ENCODE measurements at regions not wholly inside any gene's neighbourhood (a gene's known extent, or its start where the extent isn't known, plus 50 kb on each side); places are given as distances from the start of the nearest gene placed in this dataset.

DNA sequence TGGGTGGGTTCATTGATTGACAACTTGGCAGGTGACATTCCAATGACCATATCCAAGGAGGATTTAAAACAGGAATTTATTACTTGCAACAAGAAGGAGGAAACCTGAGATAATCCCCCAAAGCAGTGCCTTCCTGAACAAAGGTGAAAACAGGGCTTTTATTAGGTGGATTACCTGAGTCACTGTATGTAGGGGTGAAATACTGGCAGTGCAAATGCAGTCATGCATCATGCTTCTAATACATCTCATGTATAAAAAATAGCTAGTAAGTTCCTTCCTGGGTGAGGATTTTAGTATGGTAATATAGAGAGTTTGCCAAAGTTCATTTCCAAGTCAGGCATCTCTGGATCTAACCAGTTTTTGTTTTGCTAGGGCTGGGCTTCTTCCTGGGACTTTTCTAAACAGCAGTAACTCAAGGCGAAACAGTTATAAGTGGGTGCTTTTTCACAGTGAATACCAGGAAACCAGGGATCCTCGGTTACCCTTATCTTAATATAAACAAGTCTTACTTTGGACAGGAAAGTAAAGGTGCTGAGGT lies 583.4 kb upstream of the LRRTM1 start:
- Mint-ChIP-seq H3K4me3 (no peak overlapping the region), H3K27me3 (no peaks in the 10 kb centered on the region), H3K4me1 (no peaks in the 10 kb centered on the region), H3K9me3 (ENCODE audit: low read depth) (peaks cover 14% of the 10 kb centered on the region), H3K27ac (no peak overlapping the region), H3K36me3 (ENCODE audit: low read depth) (no peaks in the 10 kb centered on the region)
- POLR2A ChIA-PET = interaction anchor here (0.5 kb wide), 1 partner anchor 774 kb away, joined by 3 read pairs; no protein-coding TSS in a partner anchor
- CTCF ChIA-PET = no interaction called here
- no peak for ATAC-seq
- no peak for DNase-seq
- intact Hi-C loops (cut with DNase I, micrococcal nuclease) = no loop called here

DNA sequence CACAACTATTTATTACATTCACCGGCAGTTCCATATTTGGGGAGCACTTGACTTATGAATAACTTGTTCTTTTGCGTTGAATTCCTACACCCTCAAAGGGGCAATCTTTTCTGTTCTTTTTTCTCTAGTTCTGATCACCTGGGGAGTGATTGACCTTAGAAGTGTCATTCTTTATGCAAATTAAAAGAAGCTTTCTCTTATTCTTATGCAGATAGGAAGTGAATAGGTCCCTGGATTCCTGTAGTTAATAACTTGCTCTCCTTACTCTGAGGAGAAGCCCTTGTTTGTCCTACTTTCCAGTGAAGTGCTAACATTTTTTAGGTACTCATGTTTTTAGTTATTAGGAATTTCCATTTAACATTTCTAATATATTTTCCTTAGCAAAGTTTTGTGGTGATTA lies 569.8 kb upstream of the LRRTM1 start:
- ATAC-seq (no peak), DNase-seq (no peak)
- intact Hi-C loops (cut with DNase I, micrococcal nuclease) = no loop called here
- peaks cover 24% of the 10 kb centered on the region for H3K9me3 Mint-ChIP-seq (ENCODE audit: low read depth)
- H3K27me3 Mint-ChIP-seq = no peaks in the 10 kb centered on the region
- CTCF ChIA-PET = no interaction called here
- no peaks in the 10 kb centered on the region for H3K36me3 Mint-ChIP-seq (ENCODE audit: low read depth)
- H3K27ac Mint-ChIP-seq = no peak overlapping the region
- no peaks in the 10 kb centered on the region for H3K4me1 Mint-ChIP-seq
- H3K4me3 Mint-ChIP-seq = no peak overlapping the region
- POLR2A ChIA-PET = no interaction called here

DNA sequence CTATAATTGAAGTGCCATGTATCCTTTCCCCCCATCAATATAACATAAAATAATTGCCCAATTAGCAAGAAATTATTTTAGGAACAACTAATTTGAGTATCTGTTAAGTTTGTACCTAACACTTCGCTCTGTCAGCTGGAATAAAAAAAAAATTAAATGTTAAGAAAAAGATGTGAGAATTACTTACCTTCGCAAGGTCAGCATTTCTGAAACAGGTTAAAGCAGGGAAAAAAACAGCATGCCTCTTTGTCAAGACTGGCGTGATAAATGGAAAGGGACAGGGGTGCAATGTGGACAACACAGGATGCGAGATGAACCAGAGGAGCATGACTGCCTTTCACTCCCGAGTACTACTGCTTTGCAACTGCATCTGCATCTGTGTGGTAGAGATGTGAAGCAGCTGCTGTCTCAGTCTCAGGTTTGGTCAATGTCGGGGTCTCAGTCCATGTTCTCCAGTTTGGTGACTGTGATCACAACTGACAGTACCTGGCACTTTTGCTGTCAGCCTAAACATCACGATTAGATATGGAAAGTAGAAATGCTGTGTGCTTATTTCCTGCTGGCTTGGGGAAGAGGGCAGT lies 565.4 kb upstream of the LRRTM1 start:
- ChIA-PET POLR2A (no interaction called here), CTCF (no interaction called here)
- no peaks in the 10 kb centered on the region for H3K27me3 Mint-ChIP-seq
- intact Hi-C loops (cut with DNase I, micrococcal nuclease) = no loop called here
- no peak for DNase-seq
- no peak for ATAC-seq
- H3K4me3 Mint-ChIP-seq = no peak overlapping the region
- H3K36me3 Mint-ChIP-seq (ENCODE audit: low read depth) = no peaks in the 10 kb centered on the region
- peaks cover 17% of the 10 kb centered on the region for H3K9me3 Mint-ChIP-seq (ENCODE audit: low read depth)
- H3K27ac Mint-ChIP-seq = no peak overlapping the region
- H3K4me1 Mint-ChIP-seq = no peaks in the 10 kb centered on the region

DNA sequence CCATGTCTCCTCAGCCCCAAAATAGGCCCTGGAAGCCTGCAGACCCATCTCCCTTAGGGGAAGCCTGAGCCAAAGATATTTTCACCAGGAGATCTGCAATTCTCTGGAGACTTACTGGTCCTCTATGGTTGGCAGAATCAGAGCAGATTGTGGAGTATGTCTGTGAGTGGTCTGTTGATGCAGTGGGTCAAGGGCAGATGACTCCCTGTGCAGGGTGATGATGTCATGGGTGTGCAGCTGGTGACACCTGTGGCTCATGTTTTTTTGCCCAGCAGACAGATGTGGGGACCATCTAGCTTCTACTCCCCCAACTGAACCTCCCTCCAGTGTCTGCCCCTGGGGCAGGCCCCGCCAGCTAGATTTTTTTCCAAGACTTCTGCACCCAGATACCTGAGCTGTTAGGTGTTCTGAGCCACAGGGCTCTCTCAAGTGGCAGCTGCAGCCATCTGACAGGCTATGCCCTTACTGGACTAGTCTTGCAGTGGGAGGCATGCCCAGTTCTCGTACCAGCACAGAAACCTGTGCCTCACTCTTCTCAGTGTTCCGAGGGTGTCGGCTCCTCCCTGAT lies 558.7 kb upstream of the LRRTM1 start:
- CTCF ChIA-PET = no interaction called here
- intact Hi-C loops (cut with DNase I, micrococcal nuclease) = no loop called here
- Mint-ChIP-seq H3K36me3 (ENCODE audit: low read depth) (no peaks in the 10 kb centered on the region), H3K27ac (no peak overlapping the region), H3K4me3 (no peak overlapping the region), H3K4me1 (no peaks in the 10 kb centered on the region), H3K27me3 (no peaks in the 10 kb centered on the region), H3K9me3 (ENCODE audit: low read depth) (peaks cover 4% of the 10 kb centered on the region)
- POLR2A ChIA-PET = no interaction called here
- DNase-seq (no peak), ATAC-seq (no peak)

DNA sequence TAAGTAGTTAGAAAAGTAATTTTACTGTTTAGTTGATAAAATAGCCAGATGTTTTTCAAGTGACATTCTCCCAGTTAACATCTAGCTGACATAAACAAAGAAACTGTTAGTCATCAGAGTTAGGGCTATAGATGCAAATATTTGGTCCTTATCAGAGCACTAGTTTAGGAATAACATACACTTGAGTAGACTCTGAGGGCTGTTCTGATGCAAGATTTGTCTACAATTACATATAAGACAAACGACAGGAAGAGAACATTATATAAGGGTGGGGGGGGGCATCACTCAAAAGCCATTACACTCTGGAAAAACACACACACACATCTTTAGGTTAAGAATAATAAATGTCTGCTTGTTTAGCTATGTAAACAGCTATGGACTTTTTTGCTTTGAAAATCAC lies 554.4 kb upstream of the LRRTM1 start:
- no peak overlapping the region for H3K27ac Mint-ChIP-seq
- no peaks in the 10 kb centered on the region for H3K4me1 Mint-ChIP-seq
- ChIA-PET CTCF (no interaction called here), POLR2A (no interaction called here)
- peaks cover 7% of the 10 kb centered on the region for H3K9me3 Mint-ChIP-seq (ENCODE audit: low read depth)
- no peaks in the 10 kb centered on the region for H3K27me3 Mint-ChIP-seq
- intact Hi-C loops (cut with DNase I, micrococcal nuclease) = no loop called here
- DNase-seq (no peak), ATAC-seq (no peak)
- H3K36me3 Mint-ChIP-seq (ENCODE audit: low read depth) = no peaks in the 10 kb centered on the region
- no peak overlapping the region for H3K4me3 Mint-ChIP-seq

DNA sequence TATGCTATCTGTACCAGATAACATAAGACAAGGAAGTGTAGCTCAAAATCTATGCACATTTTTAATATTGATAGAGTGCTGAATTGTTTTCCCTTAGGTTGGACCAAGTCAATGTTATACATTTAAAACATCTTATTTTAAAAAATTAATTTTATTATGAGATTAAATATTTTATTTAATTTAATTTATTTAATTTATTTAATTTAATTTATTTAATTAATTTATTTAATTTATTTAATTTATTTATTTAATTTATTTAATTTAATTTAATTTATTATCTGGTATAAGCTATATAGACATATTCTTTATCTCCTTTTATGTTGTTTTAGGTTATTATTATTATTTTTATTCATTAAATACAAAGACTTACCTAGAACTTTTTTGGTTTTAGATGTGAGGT lies 551.7 kb upstream of the LRRTM1 start:
- no peak for ATAC-seq
- Mint-ChIP-seq H3K9me3 (ENCODE audit: low read depth) (peaks cover 20% of the 10 kb centered on the region), H3K4me1 (no peaks in the 10 kb centered on the region), H3K36me3 (ENCODE audit: low read depth) (no peaks in the 10 kb centered on the region), H3K4me3 (no peak overlapping the region), H3K27ac (no peak overlapping the region), H3K27me3 (no peaks in the 10 kb centered on the region)
- intact Hi-C loops (cut with DNase I, micrococcal nuclease) = no loop called here
- ChIA-PET CTCF (interaction anchor here (0.8 kb wide), 1 partner anchor 1734 kb away, joined by 3 read pairs; no protein-coding TSS in a partner anchor), POLR2A (no interaction called here)
- no peak for DNase-seq

DNA sequence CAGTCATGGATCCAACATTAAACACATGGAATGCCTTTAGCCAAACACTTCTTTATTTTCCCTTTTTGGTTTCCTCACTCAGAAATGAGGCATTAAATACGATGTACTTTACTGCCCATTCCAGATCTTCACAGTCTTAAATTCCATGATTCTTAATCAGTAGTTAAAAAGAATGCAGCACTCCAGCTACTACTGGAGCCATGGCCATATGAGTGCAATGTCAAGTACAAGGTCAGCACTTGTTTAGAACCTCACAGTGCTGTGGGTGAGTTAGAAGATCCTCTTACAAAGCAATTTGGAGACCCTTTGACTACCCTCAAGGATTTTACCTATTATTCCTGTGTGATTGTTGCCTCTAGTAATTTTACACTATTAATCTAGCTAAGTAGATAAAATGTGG lies 550.3 kb upstream of the LRRTM1 start:
- H3K4me1 Mint-ChIP-seq = no peaks in the 10 kb centered on the region
- ATAC-seq (no peak), DNase-seq (no peak)
- H3K36me3 Mint-ChIP-seq (ENCODE audit: low read depth) = no peaks in the 10 kb centered on the region
- H3K9me3 Mint-ChIP-seq (ENCODE audit: low read depth) = peaks cover 20% of the 10 kb centered on the region
- ChIA-PET POLR2A (no interaction called here), CTCF (no interaction called here)
- H3K27me3 Mint-ChIP-seq = no peaks in the 10 kb centered on the region
- no peak overlapping the region for H3K27ac Mint-ChIP-seq
- intact Hi-C loops (cut with DNase I, micrococcal nuclease) = no loop called here
- no peak overlapping the region for H3K4me3 Mint-ChIP-seq

DNA sequence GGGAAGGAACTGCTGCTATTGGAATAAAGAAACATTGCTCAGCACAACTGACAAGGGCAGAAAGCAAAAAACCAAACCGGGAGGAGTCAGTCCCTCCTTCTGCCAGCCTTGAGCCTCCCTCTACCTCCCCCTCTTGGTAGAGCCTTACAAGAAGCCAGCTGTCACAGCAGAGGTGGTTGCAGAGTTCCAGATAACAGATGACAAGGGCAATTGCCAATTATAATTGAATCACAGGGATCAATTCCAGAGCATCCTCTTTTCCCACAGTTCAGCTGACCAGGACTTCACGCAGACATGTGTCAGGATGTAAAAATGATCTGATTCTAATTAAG lies 548.2 kb upstream of the LRRTM1 start:
- no peak for ATAC-seq
- Mint-ChIP-seq H3K4me1 (no peaks in the 10 kb centered on the region), H3K27me3 (no peaks in the 10 kb centered on the region), H3K4me3 (no peak overlapping the region), H3K9me3 (ENCODE audit: low read depth) (peaks cover 16% of the 10 kb centered on the region), H3K36me3 (ENCODE audit: low read depth) (no peaks in the 10 kb centered on the region), H3K27ac (no peak overlapping the region)
- intact Hi-C loops (cut with DNase I, micrococcal nuclease) = no loop called here
- ChIA-PET POLR2A (no interaction called here), CTCF (no interaction called here)
- DNase-seq = no peak

DNA sequence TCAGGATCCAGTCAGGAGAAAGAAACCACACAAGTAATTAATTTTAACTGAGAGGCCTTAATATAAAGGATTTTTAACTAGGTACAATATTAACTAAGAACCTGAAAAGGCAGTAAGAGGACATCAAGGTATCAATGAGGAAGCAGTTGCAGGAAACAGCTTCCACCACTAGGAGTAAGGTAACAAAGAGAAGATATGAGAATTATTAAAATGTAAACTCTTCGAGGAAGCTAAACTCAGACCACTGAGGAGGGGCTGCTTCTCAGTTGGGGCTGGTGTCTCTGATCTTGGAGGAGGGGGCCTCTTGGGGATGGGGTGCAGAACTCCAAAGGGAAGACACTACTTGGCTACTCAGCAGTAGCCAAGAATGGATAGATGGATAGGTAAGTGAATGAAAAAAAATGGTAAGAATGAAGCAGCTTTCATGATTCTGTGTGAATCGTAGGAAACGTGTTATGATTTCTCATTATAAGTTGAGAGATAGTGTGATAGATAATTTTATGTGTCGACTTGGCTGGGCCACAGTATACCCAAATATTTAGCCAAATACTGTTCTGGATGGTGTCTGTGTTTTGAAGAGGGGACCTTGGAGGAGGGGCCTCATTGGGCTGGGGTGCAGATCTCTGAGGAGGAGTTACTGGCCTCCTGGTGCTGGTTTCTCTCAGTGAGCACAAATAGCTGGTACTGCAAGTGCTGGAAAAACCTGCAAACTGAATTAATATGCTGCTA lies 547.7 kb upstream of the LRRTM1 start:
- Mint-ChIP-seq H3K9me3 (ENCODE audit: low read depth) (peaks cover 15% of the 10 kb centered on the region), H3K27ac (no peak overlapping the region), H3K27me3 (no peaks in the 10 kb centered on the region), H3K36me3 (ENCODE audit: low read depth) (no peaks in the 10 kb centered on the region), H3K4me3 (no peak overlapping the region), H3K4me1 (no peaks in the 10 kb centered on the region)
- POLR2A ChIA-PET = no interaction called here
- no peak for DNase-seq
- CTCF ChIA-PET = no interaction called here
- no peak for ATAC-seq
- intact Hi-C loops (cut with DNase I, micrococcal nuclease) = no loop called here

DNA sequence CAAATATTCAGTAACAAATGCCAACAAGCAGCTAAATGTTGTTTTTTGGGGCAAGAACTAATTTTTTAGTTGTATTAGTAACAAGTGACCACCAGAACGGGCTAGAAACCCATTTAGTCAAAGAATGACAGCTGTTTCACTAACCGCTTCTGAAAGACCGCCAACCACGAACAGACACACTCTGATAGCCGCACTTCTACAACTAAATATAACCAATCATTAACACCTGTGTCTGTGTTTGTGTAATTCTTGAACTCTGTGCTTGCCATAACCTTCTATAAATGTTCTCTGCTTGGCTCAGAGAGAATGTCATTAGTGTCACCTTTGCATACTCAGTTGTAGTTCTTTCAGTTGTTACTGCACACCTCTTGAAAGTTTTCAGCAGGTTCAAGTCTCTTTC lies 526.3 kb upstream of the LRRTM1 start:
- Mint-ChIP-seq H3K36me3 (ENCODE audit: low read depth) (no peaks in the 10 kb centered on the region), H3K4me1 (no peaks in the 10 kb centered on the region), H3K27me3 (no peaks in the 10 kb centered on the region), H3K27ac (no peak overlapping the region), H3K4me3 (no peak overlapping the region), H3K9me3 (ENCODE audit: low read depth) (peaks cover 5% of the 10 kb centered on the region)
- POLR2A ChIA-PET = no interaction called here
- no peak for DNase-seq
- no peak for ATAC-seq
- CTCF ChIA-PET = no interaction called here
- intact Hi-C loops (cut with DNase I, micrococcal nuclease) = no loop called here

DNA sequence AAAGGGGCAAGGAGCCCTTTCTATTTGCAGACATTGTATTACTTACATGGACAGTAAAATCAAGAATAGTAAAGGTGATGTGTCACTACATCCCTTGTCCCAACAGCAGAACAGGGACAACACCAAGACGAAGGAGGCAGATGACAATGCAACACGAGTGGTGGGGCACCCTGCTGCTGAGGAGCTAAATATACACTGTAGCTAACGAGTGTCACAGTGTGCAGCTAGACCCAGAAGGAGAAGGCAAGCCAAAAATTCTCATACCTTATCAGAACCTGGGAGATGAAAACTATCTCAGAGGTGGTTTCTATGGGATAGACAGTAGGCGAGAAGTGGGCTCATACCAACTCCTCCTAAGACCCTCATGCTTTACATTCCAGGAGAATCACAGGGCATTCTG lies 518.4 kb upstream of the LRRTM1 start:
- ChIA-PET POLR2A (no interaction called here), CTCF (no interaction called here)
- H3K27me3 Mint-ChIP-seq = no peaks in the 10 kb centered on the region
- intact Hi-C loops (cut with DNase I, micrococcal nuclease) = no loop called here
- H3K36me3 Mint-ChIP-seq (ENCODE audit: low read depth) = no peaks in the 10 kb centered on the region
- peaks cover 22% of the 10 kb centered on the region for H3K9me3 Mint-ChIP-seq (ENCODE audit: low read depth)
- no peak for DNase-seq
- H3K4me1 Mint-ChIP-seq = no peaks in the 10 kb centered on the region
- no peak for ATAC-seq
- H3K27ac Mint-ChIP-seq = no peak overlapping the region
- H3K4me3 Mint-ChIP-seq = no peak overlapping the region

DNA sequence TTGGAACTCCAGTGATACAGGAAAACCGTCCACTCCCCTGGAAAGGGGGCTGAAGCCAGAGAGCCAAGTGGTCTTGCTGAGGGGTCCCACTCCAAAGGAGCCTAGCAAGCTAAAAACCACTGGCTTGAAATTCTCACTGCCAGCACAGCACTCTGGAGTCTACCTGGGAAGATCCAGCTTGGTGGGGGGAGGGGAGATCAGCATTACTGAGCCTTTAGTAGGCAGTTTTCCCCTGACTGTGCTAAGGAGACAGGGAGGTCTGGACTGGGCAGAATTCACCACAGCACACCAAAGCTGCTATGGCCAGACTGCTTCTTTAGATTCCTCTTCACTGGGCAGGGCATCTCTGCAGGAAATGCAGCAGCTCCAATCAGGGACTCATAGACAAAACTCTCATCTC lies 510.7 kb upstream of the LRRTM1 start:
- DNase-seq = no peak
- CTCF ChIA-PET = no interaction called here
- intact Hi-C loops (cut with DNase I, micrococcal nuclease) = no loop called here

More for the DNA sequence above, 510.7 kb upstream of the LRRTM1 start:
- Mint-ChIP-seq H3K27me3 (no peaks in the 10 kb centered on the region), H3K9me3 (ENCODE audit: low read depth) (peaks cover 35% of the 10 kb centered on the region), H3K4me1 (no peaks in the 10 kb centered on the region), H3K36me3 (ENCODE audit: low read depth) (no peaks in the 10 kb centered on the region), H3K4me3 (no peak overlapping the region), H3K27ac (no peak overlapping the region)
- no peak for ATAC-seq
- POLR2A ChIA-PET = no interaction called here

Measured in activated CD4-positive, alpha-beta T cell treated with anti-CD3 and anti-CD28 coated beads for 36 hours (primary cell).